OCI-LY1 (cell line): ENCODE measurements at regions not wholly inside any gene's neighbourhood (a gene's known extent, or its start where the extent isn't known, plus 50 kb on each side); places are given as distances from the start of the nearest gene placed in this dataset.

ENCODE experiments used
- EZH2 ChIP-seq: fragments of 200-600 bp; sonication (generic), shearing (Covaris generic); IDR thresholded peaks from 2 replicates; pipeline ENCODE4 v1.8.0; 2017; ENCODE audit warnings: borderline replicate concordance, mixed run types, mild to moderate bottlenecking, antibody characterized with exemption, low read length, moderate library complexity, mixed read lengths
- TF ChIP-seq, protein P1 (sequence below): fragments of 200-600 bp; sonication (generic), shearing (Covaris generic); IDR thresholded peaks from 2 replicates; pipeline ENCODE4 v1.5.1; 2017; ENCODE audit warnings: mild to moderate bottlenecking, antibody characterized with exemption, low read length, moderate library complexity, mixed read lengths

DNA sequence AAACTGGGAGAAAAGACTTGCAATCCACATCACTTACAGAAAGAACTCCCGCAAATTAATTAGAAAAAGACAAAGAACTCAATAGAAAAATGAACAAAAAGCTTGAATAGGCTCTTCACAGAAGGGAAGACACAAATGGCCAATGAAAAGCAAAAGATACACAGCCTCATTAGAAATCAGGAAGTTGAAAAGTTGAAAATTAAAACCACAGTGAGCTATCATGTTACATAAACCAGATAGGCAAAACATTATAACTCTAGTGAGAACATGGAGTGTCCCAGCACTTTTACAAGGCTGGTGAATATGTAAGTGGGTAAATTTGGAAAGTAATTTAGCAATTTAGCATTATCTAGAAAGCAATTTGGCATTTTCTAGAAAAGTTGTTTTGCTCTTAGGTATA is 158.4 kb upstream of the RASSF8 start:
- TF ChIP-seq, protein P1, sequence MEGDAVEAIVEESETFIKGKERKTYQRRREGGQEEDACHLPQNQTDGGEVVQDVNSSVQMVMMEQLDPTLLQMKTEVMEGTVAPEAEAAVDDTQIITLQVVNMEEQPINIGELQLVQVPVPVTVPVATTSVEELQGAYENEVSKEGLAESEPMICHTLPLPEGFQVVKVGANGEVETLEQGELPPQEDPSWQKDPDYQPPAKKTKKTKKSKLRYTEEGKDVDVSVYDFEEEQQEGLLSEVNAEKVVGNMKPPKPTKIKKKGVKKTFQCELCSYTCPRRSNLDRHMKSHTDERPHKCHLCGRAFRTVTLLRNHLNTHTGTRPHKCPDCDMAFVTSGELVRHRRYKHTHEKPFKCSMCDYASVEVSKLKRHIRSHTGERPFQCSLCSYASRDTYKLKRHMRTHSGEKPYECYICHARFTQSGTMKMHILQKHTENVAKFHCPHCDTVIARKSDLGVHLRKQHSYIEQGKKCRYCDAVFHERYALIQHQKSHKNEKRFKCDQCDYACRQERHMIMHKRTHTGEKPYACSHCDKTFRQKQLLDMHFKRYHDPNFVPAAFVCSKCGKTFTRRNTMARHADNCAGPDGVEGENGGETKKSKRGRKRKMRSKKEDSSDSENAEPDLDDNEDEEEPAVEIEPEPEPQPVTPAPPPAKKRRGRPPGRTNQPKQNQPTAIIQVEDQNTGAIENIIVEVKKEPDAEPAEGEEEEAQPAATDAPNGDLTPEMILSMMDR = no peak
- no peak for TF ChIP-seq EZH2
